Nucleus accumbens (tissue), 56 donors: ENCODE measurements at regions not wholly inside any gene's neighbourhood (a gene's known extent, or its start where the extent isn't known, plus 50 kb on each side); places are given as distances from the start of the nearest gene placed in this dataset.
"Not testable (repeated sequence)": the region's sequence is repeated elsewhere in the genome, so short reads cannot be mapped to it uniquely, and the experiment has no call there.

Experiments
- DNase-seq, 56 donors: peaks; one replicate each; lab custom pipeline; 2025; lab: John Stamatoyannopoulos, UW

DNA sequence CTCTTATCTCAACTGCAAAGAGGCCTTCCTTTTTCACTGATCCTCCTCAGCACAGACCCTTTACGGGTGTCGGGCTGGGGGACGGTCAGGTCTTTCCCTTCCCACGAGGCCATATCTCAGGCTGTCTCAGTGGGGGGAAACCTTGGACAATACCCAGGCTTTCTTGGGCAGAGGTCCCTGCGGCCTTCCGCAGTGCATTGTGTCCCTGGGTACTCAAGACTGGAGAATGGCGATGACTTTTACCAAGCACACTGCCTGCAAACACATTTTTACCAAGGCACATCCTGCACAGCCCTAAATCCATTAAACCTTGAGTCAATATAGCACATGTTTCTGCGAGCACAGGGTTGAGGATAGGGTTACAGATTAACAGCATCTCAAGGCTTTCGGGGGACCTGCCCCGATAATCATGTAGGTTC, 117.8 kb downstream of the GOSR1 start:
- not testable (repeated sequence) for DNase-seq

DNA sequence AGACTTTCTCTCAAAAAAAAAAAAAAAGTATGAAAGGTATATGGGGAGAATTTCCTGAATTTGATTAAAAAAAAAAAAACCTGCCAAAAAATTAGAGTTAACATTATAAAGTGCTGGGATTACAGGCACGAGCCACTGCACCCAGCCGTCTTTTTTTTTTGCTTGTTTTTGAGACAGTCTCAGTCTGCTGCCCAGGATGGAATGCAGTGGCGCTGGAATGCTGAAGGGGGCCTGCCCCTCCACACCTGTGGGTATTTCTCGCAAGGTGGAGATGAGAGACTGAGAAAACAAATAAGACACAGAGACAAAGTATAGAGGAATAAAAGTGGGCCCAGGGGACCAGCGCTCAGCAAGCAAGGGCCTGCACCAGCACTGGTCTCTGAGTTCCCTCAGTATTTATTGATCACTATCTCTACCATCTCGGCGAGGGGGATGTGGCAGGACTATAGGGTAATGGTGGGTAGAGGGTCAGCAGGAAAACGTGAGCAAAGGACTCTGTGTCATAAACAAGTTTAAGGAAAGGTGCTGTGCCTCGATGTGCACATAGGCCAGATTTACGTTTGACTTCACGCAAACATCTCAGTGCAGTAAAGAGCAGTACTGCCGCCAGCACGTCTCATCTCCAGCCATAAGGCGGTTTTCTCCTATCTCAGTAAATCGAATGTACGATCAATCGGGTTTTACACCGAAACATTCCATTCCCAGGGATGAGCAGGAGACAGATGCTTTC, 117.2 kb downstream of the GOSR1 start:
- DNase-seq, result no peak

DNA sequence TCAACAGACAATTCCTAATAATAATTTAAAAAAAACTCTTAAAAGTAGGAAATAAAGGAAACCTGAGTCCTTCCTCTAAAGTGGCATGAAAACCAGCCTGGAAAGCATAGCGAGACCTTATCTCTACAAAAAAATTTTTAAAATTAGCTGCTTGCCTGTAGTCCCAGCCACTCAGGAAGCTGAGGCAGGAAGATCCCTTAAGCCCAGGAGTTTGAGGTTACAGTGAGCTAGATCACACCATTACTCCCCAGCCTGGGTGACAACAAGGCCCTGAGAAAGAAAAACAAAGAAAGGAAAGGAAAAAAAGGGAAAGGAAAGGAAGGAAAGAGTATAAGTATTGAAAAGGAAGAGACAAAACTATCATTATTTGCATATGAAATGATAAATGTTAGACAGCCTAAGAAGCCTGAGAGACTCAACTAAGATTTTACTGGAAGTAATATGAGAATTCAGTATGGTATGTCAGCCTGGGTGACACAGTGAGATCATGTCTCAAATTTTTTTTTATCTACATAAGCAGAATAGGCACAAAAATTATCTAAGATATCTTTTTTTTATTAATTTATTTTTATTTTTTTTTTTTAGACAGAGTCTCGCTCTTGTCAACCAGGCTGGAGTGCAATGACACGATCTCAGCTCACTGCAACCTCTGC, 113.0 kb downstream of the GOSR1 start:
- no peak for DNase-seq

DNA sequence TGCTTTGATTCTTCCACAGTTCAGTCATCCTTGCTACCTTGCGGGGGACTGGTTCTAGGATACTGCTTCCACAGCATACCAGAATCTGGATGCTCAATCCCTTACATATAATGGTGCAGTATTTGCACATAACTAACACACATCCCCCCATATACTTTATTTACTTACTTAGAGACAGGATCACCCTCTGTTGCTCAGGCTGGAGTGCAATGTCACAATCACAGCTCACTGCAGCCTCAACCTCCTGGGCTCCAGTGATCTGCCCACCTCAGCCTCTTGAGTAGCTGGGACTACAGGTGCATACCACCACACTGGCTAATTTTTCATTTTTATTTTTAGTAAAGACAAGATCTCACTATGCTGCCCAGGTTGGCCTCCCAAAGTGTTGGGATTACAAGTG, 112.2 kb downstream of the GOSR1 start:
- DNase-seq, result no peak

DNA sequence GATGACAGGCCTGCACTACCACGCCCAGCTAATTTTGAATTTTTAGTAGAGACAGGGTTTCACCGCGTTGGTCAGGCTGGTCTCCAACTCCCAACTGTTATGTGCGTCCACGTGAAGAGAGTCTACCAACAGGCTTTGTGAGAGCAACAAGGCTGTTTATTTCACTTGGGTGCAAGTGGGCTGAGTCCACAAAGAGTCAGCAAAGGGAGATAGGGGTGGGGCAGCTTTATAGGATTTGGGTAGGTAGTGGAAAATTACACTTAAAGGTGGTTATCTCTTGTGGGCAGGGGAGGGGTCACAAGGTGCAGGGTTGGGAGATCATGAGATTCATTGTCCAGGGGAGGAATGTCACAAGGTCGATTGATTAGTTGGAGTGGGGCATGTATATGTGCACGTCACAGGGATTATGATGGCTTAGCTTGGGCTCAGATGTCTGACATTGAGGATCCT, 111.6 kb downstream of the GOSR1 start:
- DNase-seq, result no peak

DNA sequence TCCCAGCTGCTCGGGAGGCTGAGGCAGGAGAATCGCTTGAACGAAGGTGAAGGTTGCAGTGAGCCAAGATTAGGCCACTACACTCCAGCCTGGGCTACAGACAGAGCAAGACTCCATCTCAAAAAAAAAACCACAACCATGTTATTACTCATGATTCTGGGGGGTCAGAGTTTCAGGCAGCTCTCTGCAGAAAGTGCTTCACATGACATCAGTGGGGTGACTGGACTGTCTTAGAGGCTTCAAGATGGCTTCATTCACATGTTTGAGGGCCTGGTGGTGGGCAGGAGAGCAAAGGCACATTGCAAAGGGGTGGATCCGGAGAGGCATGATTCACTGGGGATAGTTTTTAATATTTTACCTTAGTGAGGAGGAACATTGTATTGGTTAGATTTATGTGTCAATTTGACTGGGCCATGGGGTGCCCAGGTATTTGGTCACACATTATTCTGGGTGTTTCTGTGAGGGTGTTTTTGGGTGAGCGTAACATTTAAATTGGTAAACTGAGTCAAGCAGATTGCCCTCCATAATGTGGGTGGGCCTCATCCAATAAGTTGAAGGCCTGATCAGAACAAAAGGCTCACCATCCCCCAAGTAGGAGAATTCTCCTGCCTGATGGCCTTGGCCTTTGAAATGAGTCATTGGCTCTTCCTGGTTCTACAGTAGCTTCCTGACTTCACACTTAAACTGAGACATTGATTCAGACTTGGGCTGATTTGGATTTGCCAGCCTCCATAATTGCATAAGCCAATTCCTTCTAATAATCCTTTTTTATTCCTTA, 109.8 kb downstream of the GOSR1 start:
- DNase-seq, result no peak

DNA sequence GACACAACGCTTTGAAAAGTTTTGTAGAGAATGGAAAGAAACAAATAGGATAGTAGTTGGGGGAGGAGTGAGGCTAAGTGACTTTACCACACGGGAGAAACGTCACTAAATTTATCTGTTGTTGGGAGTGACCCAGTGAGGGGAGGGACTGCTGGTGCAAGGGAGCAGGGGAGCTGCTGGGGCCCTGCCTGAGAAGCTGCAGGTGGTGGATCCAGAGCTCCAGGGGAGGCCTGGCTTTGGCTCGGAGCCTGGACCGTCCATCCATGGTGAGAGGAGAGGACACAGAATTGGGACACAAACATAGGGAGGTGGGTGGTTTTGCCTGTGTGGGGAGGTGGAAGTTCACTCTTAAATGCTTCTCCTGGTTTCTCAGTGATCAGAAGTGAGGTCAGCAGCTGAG, 107.6 kb downstream of the GOSR1 start:
- no peak for DNase-seq

DNA sequence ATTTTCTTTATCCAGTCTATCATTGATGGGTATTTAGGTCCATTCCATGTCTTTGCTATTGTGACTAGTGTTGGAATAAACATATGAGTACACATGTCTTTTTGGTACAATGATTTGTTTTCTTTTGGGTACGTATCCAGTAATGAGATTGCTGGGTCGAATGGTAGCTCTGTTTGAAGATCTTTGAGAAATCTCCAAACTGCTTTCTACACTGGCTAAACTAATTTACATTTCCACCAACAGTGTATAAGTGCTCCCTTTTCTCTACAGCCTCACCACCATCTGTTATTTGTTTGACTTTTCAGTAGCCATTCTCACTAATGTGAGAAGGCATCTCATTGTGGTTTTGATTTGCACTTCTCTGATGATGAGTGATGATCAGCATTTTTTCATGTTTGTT, 103.7 kb downstream of the GOSR1 start:
- DNase-seq, result no peak

DNA sequence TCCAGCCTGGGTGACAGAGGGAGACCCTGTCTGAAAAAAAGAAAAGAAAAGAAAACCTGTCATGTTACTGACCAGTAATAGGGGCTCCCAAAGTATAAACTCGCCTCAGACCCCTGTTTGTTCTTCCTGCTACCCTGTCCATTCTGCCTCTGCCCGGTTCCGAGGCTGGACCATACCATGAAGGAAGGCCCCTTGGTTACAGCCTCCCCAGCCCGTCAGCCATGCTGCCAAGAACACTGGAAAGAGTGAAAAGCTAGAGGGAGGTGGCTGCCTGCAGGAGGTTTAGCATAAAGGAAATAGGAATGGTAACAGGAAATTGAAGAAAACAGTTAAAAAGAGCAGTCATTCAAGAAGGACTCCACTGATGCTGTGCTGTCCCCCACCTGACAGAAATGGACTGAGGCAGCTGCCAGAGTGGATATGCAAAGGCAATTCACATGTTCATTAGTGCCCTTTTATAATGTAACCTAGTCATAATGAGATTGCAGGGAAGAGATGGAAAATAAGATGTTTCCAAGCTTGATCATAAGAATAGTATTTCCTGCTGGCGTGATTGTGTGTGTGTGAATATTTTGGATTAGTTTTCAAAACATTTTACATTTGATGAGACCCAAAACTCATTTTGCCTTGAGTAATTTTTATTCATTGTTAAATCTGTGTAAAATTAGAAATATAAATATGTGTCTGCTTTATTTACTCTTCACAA, 102.6 kb downstream of the GOSR1 start:
- no peak for DNase-seq

DNA sequence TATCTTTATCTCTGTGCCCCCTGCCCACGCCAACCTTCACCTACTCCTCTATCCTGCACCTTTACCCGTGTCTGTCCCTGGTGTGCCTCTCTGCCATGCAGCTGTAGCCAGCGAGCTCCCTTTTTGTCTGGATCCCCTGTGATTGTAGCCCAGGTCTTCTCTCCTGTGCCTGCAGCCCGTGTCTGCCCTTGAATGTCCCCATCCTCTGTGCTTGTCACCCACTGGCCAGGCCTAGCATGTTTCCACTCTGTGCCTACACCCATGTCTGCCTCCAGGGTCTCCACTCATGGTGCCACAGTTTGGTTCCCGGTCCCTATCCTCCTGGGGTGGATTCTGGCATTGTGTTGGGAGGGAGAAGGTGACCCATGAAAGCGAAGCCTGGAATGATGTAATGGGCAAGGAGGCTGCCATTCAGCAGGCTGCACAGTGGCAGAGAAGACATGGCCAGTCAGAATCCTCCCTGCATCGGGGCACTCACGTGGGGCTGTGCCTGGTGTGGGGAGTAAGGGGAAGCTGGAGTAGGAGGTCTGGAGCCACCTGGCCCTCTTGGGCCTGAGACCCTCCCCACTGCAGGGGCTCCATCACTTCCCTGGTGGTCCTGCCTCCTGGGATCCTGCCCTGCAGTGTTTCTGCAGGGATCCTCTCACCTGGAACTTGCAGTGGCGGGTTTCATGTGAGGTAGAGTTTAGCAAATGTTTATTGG, 101.0 kb downstream of the GOSR1 start:
- not testable (repeated sequence) for DNase-seq
